DOHH2 (cell line): ENCODE measurements at regions not wholly inside any gene's neighbourhood (a gene's known extent, or its start where the extent isn't known, plus 50 kb on each side); places are given as distances from the start of the nearest gene placed in this dataset.
"Not testable (repeated sequence)": the region's sequence is repeated elsewhere in the genome, so short reads cannot be mapped to it uniquely, and the experiment has no call there.

Experiments
- H3F3A ChIP-seq: fragments of 200-600 bp; sonication (generic), shearing (Covaris generic); 2 replicates; pipeline ENCODE4 v1.6.0; 2016; ENCODE audit warnings: antibody characterized with exemption, mild to moderate bottlenecking; ENCODE audit not compliant: control insufficient read depth, insufficient read depth
- H3K27ac ChIP-seq: fragments of 200-600 bp; sonication (generic); 2 replicates; pipeline ENCODE4 v1.5.1; 2014; ENCODE audit warnings: low read depth, mild to moderate bottlenecking, low read length, moderate library complexity
- H3K27me3 ChIP-seq: fragments of 200-600 bp; sonication (generic); 2 replicates; pipeline ENCODE4 v1.6.1; 2014; ENCODE audit warnings: mild to moderate bottlenecking, low read length, mixed read lengths; ENCODE audit not compliant: control insufficient read depth
- H3K36me3 ChIP-seq: fragments of 200-600 bp; sonication (generic); 2 replicates; pipeline ENCODE4 v1.6.1; 2014; ENCODE audit warnings: mild to moderate bottlenecking, low read length, moderate library complexity, mixed read lengths; ENCODE audit not compliant: control insufficient read depth
- H3K4me1 ChIP-seq: fragments of 200-600 bp; sonication (generic); 2 replicates; pipeline ENCODE4 v1.6.1; 2014; ENCODE audit warnings: mild to moderate bottlenecking, low read length, mixed read lengths; ENCODE audit not compliant: control insufficient read depth
- H3K4me2 ChIP-seq: fragments of 200-600 bp; sonication (generic); 2 replicates; pipeline ENCODE4 v1.6.0; 2014; ENCODE audit warnings: mild to moderate bottlenecking, low read length, moderate library complexity
- H3K4me3 ChIP-seq: fragments of 200-600 bp; sonication (generic); 2 replicates; pipeline ENCODE4 v1.5.1; 2014; ENCODE audit warnings: mild to moderate bottlenecking, low read length, mixed read lengths
- H3K79me2 ChIP-seq: fragments of 200-600 bp; sonication (generic); 2 replicates; pipeline ENCODE4 v1.6.1; 2014; ENCODE audit warnings: mild to moderate bottlenecking, low read length, mixed read lengths; ENCODE audit not compliant: control insufficient read depth
- H3K9me2 ChIP-seq: fragments of 200-600 bp; sonication (generic); replicated peaks from 2 replicates; pipeline ENCODE4 v1.6.1; 2014; ENCODE audit warnings: mild to moderate bottlenecking, low read length, mixed read lengths; ENCODE audit not compliant: control insufficient read depth
- H3K9me3 ChIP-seq: fragments of 200-600 bp; sonication (generic); 2 replicates; pipeline ENCODE4 v1.6.1; 2014; ENCODE audit warnings: antibody characterized with exemption, low read length, mixed read lengths; ENCODE audit not compliant: control insufficient read depth, insufficient read depth
- H4K20me1 ChIP-seq: fragments of 200-600 bp; sonication (generic); 2 replicates; pipeline ENCODE4 v1.6.0; 2014; ENCODE audit warnings: low read depth, mild to moderate bottlenecking, antibody characterized with exemption, low read length, moderate library complexity; ENCODE audit not compliant: control insufficient read depth, insufficient read depth
- CTCF ChIP-seq: fragments of 200-600 bp; sonication (generic); IDR thresholded peaks from one replicate; pipeline ENCODE4 v1.5.1; 2014; ENCODE audit warnings: antibody characterized with exemption, mild to moderate bottlenecking, low read depth, low read length; ENCODE audit not compliant: poor library complexity, severe bottlenecking
- EZH2phosphoT487 ChIP-seq: fragments of 200-600 bp; sonication (generic); IDR thresholded peaks from 2 replicates; pipeline ENCODE4 v1.6.1; 2017; ENCODE audit warnings: borderline replicate concordance, mild to moderate bottlenecking, antibody characterized with exemption, low read length, moderate library complexity, mixed read lengths

- H3K27ac ChIP-seq, H3K4me3 ChIP-seq, H3K4me2 ChIP-seq, H3K79me2 ChIP-seq, H3K36me3 ChIP-seq, H3F3A ChIP-seq, H3K9me2 ChIP-seq, H4K20me1 ChIP-seq, H3K27me3 ChIP-seq, H3K4me1 ChIP-seq, H3K9me3 ChIP-seq: not testable (repeated sequence)
Measured at GRCh38 chr2:37722971-37723370, 51.5 kb upstream of the CDC42EP3 start.

DNA sequence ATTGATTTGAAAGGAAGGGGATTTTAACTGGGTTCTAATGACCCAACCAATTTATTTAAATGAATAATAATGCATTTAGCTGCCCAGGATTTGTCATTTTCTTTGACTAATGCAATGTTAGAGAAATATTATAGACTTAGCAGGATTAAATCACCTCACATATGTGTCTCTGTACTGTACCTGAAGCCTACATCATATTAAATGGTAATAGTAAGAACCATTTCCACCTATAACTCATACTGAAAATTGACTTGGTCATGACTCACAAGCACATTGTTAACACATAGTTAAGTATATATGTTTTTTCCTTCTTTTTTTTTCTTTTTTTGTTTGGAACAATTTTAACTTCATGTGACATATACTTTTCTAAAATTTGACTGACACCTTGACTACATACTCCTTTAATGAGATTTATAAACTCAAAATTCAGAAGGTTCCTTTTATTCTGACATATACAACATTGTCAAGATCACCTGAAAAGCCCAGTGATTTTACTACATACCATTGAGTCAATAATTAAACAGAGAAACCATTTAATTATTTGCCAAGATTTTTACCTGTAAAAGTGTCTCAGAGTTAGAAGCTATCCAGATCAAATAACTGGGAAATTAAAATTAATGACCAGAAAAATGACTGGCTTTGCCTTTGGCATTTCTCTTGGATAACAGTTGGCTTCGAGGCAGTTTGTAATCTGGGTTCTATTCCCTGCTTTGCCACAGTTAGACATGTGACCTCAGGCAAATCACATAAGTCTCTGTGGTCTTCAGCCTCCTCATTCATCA is 58.8 kb upstream of the CDC42EP3 start:
- no peak overlapping the region for H3K4me2 ChIP-seq
- no peak overlapping the region for H3K27ac ChIP-seq
- no peaks in the 10 kb centered on the region for H4K20me1 ChIP-seq
- no peak overlapping the region for H3K4me3 ChIP-seq
- no peaks in the 10 kb centered on the region for H3K9me3 ChIP-seq
- no peaks in the 10 kb centered on the region for H3F3A ChIP-seq
- no peak for TF ChIP-seq EZH2phosphoT487
- TF ChIP-seq CTCF = no peak
- no peaks in the 10 kb centered on the region for H3K79me2 ChIP-seq
- H3K4me1 ChIP-seq = peaks cover 9% of the 10 kb centered on the region
- H3K36me3 ChIP-seq = no peaks in the 10 kb centered on the region
- no peaks in the 10 kb centered on the region; the same call in 1 of the 2 replicates for H3K27me3 ChIP-seq
- no peaks in the 10 kb centered on the region for H3K9me2 ChIP-seq

GRCh38 chr2:37732412-37732811 is 61.0 kb upstream of the CDC42EP3 start:
- not testable (repeated sequence) for H3K27me3 ChIP-seq, H3K9me3 ChIP-seq, H3K27ac ChIP-seq, H4K20me1 ChIP-seq, H3K9me2 ChIP-seq, H3K79me2 ChIP-seq, H3F3A ChIP-seq, H3K36me3 ChIP-seq, H3K4me2 ChIP-seq, H3K4me3 ChIP-seq
- peaks cover 16% of the 10 kb centered on the region for H3K4me1 ChIP-seq

DNA sequence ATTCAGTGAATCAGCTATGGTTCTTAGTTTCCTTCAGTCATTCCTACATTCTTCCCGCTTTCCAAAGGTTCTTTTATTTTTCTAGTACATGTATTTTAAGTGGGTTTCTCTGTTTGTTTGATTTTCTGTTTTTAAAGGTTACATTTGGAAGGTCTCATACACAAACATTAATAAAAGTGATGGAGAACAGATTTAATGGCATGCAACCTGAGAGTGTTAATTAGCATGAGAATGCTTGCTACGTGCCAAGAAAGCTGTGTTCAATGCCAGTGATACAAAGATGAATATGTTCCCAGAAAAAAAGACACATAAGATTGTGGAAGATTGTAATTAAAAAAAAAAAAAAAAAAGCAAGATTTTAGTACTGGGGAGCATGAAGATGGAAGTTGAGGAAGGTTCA is 61.8 kb upstream of the CDC42EP3 start:
- Histone ChIP-seq H3K4me2 (no peak overlapping the region), H3K4me3 (no peak overlapping the region), H3K4me1 (peaks cover 16% of the 10 kb centered on the region), H3K27ac (no peak overlapping the region), H3K9me2 (no peaks in the 10 kb centered on the region), H4K20me1 (no peaks in the 10 kb centered on the region), H3K36me3 (no peaks in the 10 kb centered on the region), H3K9me3 (no peaks in the 10 kb centered on the region), H3K79me2 (no peaks in the 10 kb centered on the region), H3F3A (no peaks in the 10 kb centered on the region), H3K27me3 (no peaks in the 10 kb centered on the region; the same call in 1 of the 2 replicates)
- TF ChIP-seq EZH2phosphoT487 = no peak
- TF ChIP-seq CTCF = no peak

DNA sequence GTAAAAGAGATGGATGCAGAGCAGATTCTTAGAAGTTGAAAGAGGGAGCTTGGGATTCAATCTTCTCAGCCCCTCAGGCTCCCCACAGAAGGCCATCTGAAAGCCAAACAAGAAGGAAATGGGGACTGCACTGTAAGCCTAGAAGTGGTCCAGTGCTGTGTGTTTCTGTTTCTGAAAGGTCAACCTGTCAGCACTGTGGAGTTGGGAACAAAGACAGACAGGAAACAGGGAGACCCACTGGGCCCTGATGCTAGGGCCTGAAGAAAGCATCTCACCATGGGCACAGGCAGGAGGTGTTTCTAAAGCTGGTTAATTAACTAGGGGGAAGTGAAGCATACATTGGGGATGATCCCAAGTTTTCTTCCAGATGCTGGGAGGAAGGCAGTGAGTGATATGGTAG is 62.5 kb upstream of the CDC42EP3 start:
- not testable (repeated sequence) for H3K79me2 ChIP-seq, H3F3A ChIP-seq, H3K36me3 ChIP-seq, H3K9me2 ChIP-seq, H3K4me2 ChIP-seq, H3K4me3 ChIP-seq, H3K9me3 ChIP-seq, H3K27me3 ChIP-seq, H4K20me1 ChIP-seq, H3K27ac ChIP-seq
- peaks cover 16% of the 10 kb centered on the region for H3K4me1 ChIP-seq

- not testable (repeated sequence) for H3K36me3 ChIP-seq, H4K20me1 ChIP-seq, H3K79me2 ChIP-seq, H3K27me3 ChIP-seq, H3F3A ChIP-seq, H3K9me3 ChIP-seq, H3K4me3 ChIP-seq, H3K27ac ChIP-seq, H3K9me2 ChIP-seq
- H3K4me1 ChIP-seq = peaks cover 16% of the 10 kb centered on the region
- H3K4me2 ChIP-seq = peak overlapping the region; percentile 40
Measured at GRCh38 chr2:37734891-37735523, 63.6 kb upstream of the CDC42EP3 start.
